Activated CD8-positive, alpha-beta T cell treated with anti-CD3 and anti-CD28 coated beads for 36 hours (primary cell): ENCODE measurements at regions not wholly inside any gene's neighbourhood (a gene's known extent, or its start where the extent isn't known, plus 50 kb on each side); places are given as distances from the start of the nearest gene placed in this dataset.

Source experiments
- ATAC-seq: fragments of 200-7000 bp; cut with Tn5 transposase; one replicate; pipeline ENCODE4 v1.10.0; 2021; ENCODE audit warnings: mild to moderate bottlenecking, moderate library complexity
- CTCF ChIA-PET: fragments of 350-600 bp; sonication (Branson Sonifier 250); formaldehyde crosslinking; loops from one replicate; lab custom pipeline; 2021; ENCODE audit warnings: antibody characterized with exemption; lab: Charles Lee
- POLR2A ChIA-PET: fragments of 350-600 bp; sonication (Branson Sonifier 250); formaldehyde crosslinking; loops from one replicate; lab custom pipeline; 2021; ENCODE audit warnings: antibody characterized with exemption; lab: Charles Lee
- DNase-seq: peaks from one replicate; pipeline ENCODE4 v3.0.0-alpha.2; 2020
- H3K27ac Mint-ChIP-seq: one replicate; pipeline ENCODE4 v1.8.0; 2021; ENCODE audit warnings: mild to moderate bottlenecking, mixed read lengths
- H3K27me3 Mint-ChIP-seq: one replicate; pipeline ENCODE4 v1.8.0; 2021; ENCODE audit warnings: mixed read lengths
- H3K36me3 Mint-ChIP-seq: one replicate; pipeline ENCODE4 v1.8.0; 2021; ENCODE audit warnings: low read depth, mixed read lengths
- H3K4me1 Mint-ChIP-seq: one replicate; pipeline ENCODE4 v1.8.0; 2021; ENCODE audit warnings: low read depth, mixed read lengths
- H3K4me3 Mint-ChIP-seq: one replicate; pipeline ENCODE4 v1.8.0; 2021; ENCODE audit warnings: mild to moderate bottlenecking, moderate library complexity, mixed read lengths
- H3K9me3 Mint-ChIP-seq: one replicate; pipeline ENCODE4 v1.8.0; 2021; ENCODE audit warnings: mixed read lengths
- intact Hi-C: fragments of 100-400 bp; cut with micrococcal nuclease; formaldehyde crosslinking; loops from one replicate; pipeline ENCODE4 v1.10.0; 2022
- TF ChIP-seq, protein P1 (sequence below): fragments of 200-600 bp; IDR thresholded peaks from one replicate; pipeline ENCODE4 v1.8.0; 2022; ENCODE audit warnings: antibody characterized with exemption, mild to moderate bottlenecking

DNA sequence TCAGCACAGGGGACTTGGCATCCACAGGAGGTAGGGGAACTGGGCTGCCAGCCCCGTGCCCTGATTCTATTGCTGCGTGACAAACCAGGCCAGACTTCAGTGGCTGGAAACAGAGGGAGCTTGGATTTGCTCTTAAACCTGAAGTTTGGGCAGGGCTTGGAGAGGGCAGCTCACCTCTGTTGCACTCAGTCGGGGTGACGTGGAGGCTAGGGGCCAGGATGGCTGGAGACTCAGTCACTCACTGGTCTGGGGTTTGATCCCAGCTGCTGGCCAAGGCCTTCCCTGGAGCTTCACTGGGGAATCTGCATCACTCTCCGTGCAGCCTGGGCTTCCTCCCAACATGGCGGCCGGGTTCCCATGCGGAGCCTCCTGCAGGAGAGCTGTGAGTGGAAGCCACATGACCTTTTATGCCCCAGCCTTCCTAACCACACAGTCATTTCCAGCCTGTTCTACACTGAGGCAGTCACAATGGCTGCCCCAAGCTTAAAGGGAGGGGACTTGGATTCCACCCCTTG is 175.2 kb upstream of the HDAC4 start:
- DNase-seq (no peak), ATAC-seq (no peak)
- Mint-ChIP-seq H3K27me3 (peaks cover 3% of the 10 kb centered on the region), H3K9me3 (no peaks in the 10 kb centered on the region), H3K4me1 (peaks cover 9% of the 10 kb centered on the region), H3K36me3 (no peaks in the 10 kb centered on the region), H3K27ac (no peak overlapping the region), H3K4me3 (no peak overlapping the region)
- ChIA-PET CTCF (interaction anchor here (1.0 kb wide), 1 partner anchor 9 kb away, joined by 3 read pairs; no protein-coding TSS in a partner anchor), POLR2A (no interaction called here)
- intact Hi-C loops, result no loop called here
- TF ChIP-seq, protein P1, sequence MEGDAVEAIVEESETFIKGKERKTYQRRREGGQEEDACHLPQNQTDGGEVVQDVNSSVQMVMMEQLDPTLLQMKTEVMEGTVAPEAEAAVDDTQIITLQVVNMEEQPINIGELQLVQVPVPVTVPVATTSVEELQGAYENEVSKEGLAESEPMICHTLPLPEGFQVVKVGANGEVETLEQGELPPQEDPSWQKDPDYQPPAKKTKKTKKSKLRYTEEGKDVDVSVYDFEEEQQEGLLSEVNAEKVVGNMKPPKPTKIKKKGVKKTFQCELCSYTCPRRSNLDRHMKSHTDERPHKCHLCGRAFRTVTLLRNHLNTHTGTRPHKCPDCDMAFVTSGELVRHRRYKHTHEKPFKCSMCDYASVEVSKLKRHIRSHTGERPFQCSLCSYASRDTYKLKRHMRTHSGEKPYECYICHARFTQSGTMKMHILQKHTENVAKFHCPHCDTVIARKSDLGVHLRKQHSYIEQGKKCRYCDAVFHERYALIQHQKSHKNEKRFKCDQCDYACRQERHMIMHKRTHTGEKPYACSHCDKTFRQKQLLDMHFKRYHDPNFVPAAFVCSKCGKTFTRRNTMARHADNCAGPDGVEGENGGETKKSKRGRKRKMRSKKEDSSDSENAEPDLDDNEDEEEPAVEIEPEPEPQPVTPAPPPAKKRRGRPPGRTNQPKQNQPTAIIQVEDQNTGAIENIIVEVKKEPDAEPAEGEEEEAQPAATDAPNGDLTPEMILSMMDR, result no peak

DNA sequence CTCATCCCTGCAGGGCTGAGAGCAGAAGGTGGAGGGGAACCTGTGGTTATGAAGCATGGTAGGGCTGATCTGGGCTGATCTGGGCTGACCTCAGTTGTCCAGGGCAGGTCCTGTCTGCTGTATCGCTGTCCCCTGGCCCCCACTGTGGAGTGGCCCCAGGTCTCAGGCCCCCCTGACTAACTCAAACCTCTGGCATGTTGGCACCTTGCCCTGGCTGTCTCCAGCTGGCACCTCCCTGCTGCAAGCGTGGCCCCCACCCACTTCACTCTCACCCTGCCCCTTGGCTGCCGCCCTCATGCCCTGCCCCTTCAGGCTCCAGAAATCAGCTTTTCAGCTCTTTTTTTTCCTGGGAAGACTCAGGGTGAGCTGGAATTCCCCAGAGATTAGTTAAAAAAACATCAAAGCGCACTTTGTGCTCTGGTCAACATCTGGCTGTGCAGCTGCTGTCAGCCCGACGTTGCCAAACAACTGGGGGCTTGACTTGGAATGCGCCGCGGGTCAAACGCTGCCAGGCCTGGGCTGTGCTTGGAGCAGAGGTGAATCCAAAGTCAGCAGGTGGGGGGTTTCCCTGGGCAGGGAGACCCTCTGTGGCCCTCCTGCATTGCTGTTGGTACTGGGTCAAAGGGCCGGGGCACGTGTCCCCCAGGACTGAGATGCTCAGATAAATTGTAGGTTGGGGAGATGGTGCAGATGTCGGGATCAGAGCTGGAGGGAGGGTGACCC is 173.8 kb upstream of the HDAC4 start:
- H3K27ac Mint-ChIP-seq, result no peak overlapping the region
- POLR2A ChIA-PET, result no interaction called here

DNA sequence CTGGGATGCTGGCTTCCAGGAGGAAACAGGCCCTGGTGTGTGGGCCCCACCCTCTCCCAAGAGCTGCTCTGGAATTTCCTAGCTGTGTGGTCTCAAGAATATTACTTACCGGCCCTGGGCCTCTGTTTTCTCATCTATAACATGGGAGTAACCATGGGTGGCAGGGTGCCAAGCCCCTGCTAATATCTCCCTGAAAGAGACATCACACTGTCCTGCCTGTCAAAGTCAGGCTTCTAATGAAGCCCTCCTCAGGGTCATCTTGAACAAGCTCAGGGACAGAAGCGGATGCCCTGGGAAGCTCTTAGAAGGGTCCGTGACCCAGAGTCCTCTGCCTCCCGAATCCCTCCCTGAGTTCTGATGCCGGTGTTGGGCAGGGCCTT is 173.2 kb upstream of the HDAC4 start:
- TF ChIP-seq, protein P1, result no peak
- no peak for DNase-seq
- Mint-ChIP-seq H3K4me1 (peaks cover 4% of the 10 kb centered on the region), H3K4me3 (no peak overlapping the region), H3K9me3 (no peaks in the 10 kb centered on the region), H3K27ac (no peak overlapping the region), H3K27me3 (peaks cover 3% of the 10 kb centered on the region), H3K36me3 (no peaks in the 10 kb centered on the region)
- ATAC-seq, result no peak
- CTCF ChIA-PET, result no interaction called here
- intact Hi-C loops, result no loop called here
- POLR2A ChIA-PET, result no interaction called here

More for the DNA sequence above, 173.8 kb upstream of the HDAC4 start:
- TF ChIP-seq, protein P1, result no peak
- DNase-seq, result no peak
- H3K36me3 Mint-ChIP-seq, result no peaks in the 10 kb centered on the region
- ATAC-seq, result no peak
- intact Hi-C loops, result no loop called here
- no peak overlapping the region for H3K4me3 Mint-ChIP-seq
- CTCF ChIA-PET, result no interaction called here
- H3K9me3 Mint-ChIP-seq, result no peaks in the 10 kb centered on the region
- peaks cover 3% of the 10 kb centered on the region for H3K27me3 Mint-ChIP-seq
- peaks cover 6% of the 10 kb centered on the region for H3K4me1 Mint-ChIP-seq

DNA sequence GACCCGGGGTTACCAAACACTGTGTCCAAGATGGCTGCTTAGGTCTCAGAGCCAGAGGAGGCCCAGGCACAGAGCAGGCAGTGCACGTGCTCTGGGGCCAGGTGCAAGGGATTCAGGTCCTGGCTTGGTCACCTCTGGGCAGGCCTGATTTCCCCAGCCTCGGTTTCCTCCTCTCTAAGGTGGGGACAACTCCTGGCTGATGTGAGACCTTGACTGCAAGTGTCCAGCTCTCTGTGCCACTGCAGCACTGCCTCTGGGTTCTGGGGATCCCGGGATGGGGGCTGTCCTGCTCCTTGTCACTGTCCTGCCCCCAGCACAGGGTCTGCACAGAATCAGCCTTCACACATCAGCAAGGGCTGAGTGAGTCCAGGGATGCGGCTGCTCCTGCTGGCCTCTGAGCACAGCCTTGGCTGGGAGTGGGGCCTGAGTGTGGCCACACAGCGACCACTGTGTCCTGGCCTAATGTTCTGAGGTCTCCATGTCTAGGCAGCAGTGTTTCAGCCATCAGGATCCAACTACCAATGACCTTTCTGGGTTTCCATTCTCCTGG is 170.2 kb upstream of the HDAC4 start:
- CTCF ChIA-PET, result no interaction called here

More for the DNA sequence above, 170.2 kb upstream of the HDAC4 start:
- no peak for DNase-seq
- Mint-ChIP-seq H3K27ac (no peak overlapping the region), H3K36me3 (no peaks in the 10 kb centered on the region), H3K27me3 (peaks cover 3% of the 10 kb centered on the region), H3K9me3 (no peaks in the 10 kb centered on the region), H3K4me1 (peaks cover 4% of the 10 kb centered on the region), H3K4me3 (no peak overlapping the region)
- POLR2A ChIA-PET, result no interaction called here
- no peak for ATAC-seq
- intact Hi-C loops, result no loop called here
- TF ChIP-seq, protein P1, result no peak
